T follicular helper cell (primary cell): ENCODE measurements at regions not wholly inside any gene's neighbourhood (a gene's known extent, or its start where the extent isn't known, plus 50 kb on each side); places are given as distances from the start of the nearest gene placed in this dataset.
A peak's percentile ranks its signal among the peaks of the same experiment; 100 is the strongest.
"Not testable (repeated sequence)": the region's sequence is repeated elsewhere in the genome, so short reads cannot be mapped to it uniquely, and the experiment has no call there.

Experiments used
- DNase-seq: peaks from one replicate; pipeline ENCODE4 v3.0.0-alpha.2; 2020; ENCODE audit warnings: low read depth

- peak; percentile 42 for DNase-seq
These were observed 121.0 kb upstream of the SLC39A10 start for GRCh38 chr2:195535911-195536522.

- DNase-seq, result no peak
These were observed 122.1 kb upstream of the SLC39A10 start for GRCh38 chr2:195534971-195535370.

- peak; percentile 12 for DNase-seq
These were observed 123.0 kb upstream of the SLC39A10 start for GRCh38 chr2:195533771-195534642.

- DNase-seq, result no peak
These were observed 124.3 kb upstream of the SLC39A10 start for GRCh38 chr2:195532628-195533271.

GRCh38 chr2:195532255-195532627 is 124.8 kb upstream of the SLC39A10 start:
- no peak for DNase-seq

- no peak for DNase-seq
These were observed 125.3 kb upstream of the SLC39A10 start for GRCh38 chr2:195531754-195532153.

- not testable (repeated sequence) for DNase-seq
These were observed 133.8 kb upstream of the SLC39A10 start for GRCh38 chr2:195523242-195523641.

- no peak for DNase-seq
These were observed 135.4 kb upstream of the SLC39A10 start for GRCh38 chr2:195521589-195521988.

- no peak for DNase-seq
These were observed 136.3 kb upstream of the SLC39A10 start for GRCh38 chr2:195520671-195521155.

GRCh38 chr2:195515551-195515950 is 141.5 kb upstream of the SLC39A10 start:
- DNase-seq, result no peak

GRCh38 chr2:195514365-195514764 is 142.7 kb upstream of the SLC39A10 start:
- no peak for DNase-seq

GRCh38 chr2:195513119-195513518 is 143.9 kb upstream of the SLC39A10 start:
- no peak for DNase-seq

- no peak for DNase-seq
These were observed 147.5 kb upstream of the SLC39A10 start for GRCh38 chr2:195509551-195509950.

GRCh38 chr2:195508139-195508455 is 148.9 kb upstream of the SLC39A10 start:
- no peak for DNase-seq

GRCh38 chr2:195507447-195508138 is 149.4 kb upstream of the SLC39A10 start:
- no peak for DNase-seq

- no peak for DNase-seq
These were observed 151.3 kb upstream of the SLC39A10 start for GRCh38 chr2:195505701-195506100.

GRCh38 chr2:195503208-195503607 is 153.8 kb upstream of the SLC39A10 start:
- no peak for DNase-seq

GRCh38 chr2:195501746-195502145 is 155.3 kb upstream of the SLC39A10 start:
- DNase-seq, result no peak

GRCh38 chr2:195500879-195501278 is 156.1 kb upstream of the SLC39A10 start:
- DNase-seq, result no peak

- DNase-seq, result no peak
These were observed 158.1 kb upstream of the SLC39A10 start for GRCh38 chr2:195498839-195499490.

GRCh38 chr2:195498176-195498575 is 158.8 kb upstream of the SLC39A10 start:
- peak; percentile 37 for DNase-seq

- no peak for DNase-seq
These were observed 160.0 kb upstream of the SLC39A10 start for GRCh38 chr2:195496991-195497390.
